IPS DF 19.7 (cell line): ENCODE measurements at regions not wholly inside any gene's neighbourhood (a gene's known extent, or its start where the extent isn't known, plus 50 kb on each side); places are given as distances from the start of the nearest gene placed in this dataset.

Experiments
- DNase-seq: peaks from one replicate; pipeline ENCODE4 v3.0.0-alpha.2; 2013; ENCODE audit warnings: low read depth, low spot score

DNA sequence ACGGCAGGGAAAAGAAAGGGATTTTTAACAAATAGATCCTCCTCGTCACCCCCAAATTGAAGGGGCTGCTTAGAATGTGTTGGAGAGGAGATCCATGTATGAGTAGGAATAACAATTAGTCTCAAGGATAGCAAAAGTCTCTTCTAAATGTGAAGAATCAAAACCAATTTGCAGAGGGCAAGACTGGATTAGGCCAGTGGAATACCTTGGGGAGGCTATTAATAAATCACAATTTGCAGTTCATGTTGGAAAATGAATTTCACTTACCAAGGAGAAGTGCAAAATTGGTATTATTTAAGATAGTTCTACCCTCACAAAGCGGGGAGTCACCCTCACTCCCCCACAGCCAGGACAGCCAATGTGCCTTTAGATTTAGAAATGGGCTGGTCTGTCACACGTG is 299.8 kb upstream of the SLC30A5 start:
- DNase-seq = no peak

GRCh38 chr5:68795190-68795589 is 298.6 kb upstream of the SLC30A5 start:
- no peak for DNase-seq

GRCh38 chr5:68798877-68799843 is 294.7 kb upstream of the SLC30A5 start:
- DNase-seq = no peak

GRCh38 chr5:68802430-68802829 is 291.4 kb upstream of the SLC30A5 start:
- DNase-seq = no peak

- no peak for DNase-seq
Measured at GRCh38 chr5:68803881-68804319, 289.9 kb upstream of the SLC30A5 start.

DNA sequence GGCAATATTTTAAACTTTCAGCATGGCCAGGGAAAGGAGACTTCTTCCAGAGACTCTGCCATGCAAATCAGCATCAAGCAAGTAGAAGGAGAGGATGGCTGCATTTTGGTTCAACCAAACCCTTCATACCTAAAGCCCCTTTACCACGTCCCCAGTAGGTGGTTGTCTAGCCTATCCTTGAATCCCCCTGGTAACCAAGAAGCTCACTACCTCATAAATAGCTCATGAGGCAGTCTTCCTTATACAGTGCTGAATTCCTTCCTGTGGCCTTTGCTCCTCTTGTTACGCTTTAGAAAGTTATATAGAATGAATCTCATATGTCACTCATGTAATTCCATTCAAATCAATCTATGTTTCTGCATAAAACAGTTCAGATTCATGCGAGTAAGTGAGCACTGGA is 289.5 kb upstream of the SLC30A5 start:
- no peak for DNase-seq

- DNase-seq = no peak
Measured at GRCh38 chr5:68805444-68805843, 288.4 kb upstream of the SLC30A5 start.

DNA sequence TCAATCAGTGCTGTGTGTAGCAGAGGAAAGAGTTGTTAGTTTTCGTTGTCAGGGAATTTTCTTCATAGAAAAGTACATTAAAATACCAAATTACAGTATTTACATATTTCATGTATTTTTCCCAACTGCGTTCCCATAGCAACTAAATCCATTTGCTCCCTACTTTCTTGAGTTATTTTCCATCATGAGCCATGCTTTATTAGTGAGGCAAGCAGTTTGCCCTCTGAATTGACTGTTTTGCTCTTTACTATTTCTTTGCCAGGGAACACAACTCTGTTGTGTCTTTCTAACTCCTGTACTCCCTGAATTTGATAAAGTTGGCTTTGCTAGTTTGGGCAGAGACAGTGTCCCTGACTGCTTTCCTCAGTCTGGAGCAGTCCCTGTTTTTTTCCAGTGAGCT is 276.2 kb upstream of the SLC30A5 start:
- DNase-seq = no peak

GRCh38 chr5:68818057-68818695 is 275.6 kb upstream of the SLC30A5 start:
- DNase-seq = peak; percentile 50

- DNase-seq = no peak
Measured at GRCh38 chr5:68818870-68819269, 274.9 kb upstream of the SLC30A5 start.

- no peak for DNase-seq
Measured at GRCh38 chr5:68821056-68821455, 272.8 kb upstream of the SLC30A5 start.

GRCh38 chr5:68822796-68823195 is 271.0 kb upstream of the SLC30A5 start:
- DNase-seq = no peak

DNA sequence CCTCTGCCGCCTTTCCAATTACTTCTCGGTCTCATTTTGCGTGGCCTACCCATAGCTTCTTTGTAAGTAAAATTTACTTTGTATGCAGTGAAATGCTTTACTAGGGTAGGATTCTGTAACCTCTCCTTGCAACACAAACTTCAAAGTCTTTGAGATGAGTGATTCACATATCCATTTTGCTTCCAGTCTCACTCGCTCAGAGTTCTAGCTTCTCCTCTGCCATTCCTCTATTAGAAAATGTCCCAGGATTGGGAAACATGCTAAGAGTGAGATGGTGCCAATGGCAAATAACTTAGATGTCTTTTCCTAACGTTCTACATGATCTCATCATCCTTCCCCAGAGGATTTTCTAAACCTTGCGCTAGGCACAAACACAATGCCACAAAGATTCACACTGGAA is 270.5 kb upstream of the SLC30A5 start:
- DNase-seq = no peak

DNA sequence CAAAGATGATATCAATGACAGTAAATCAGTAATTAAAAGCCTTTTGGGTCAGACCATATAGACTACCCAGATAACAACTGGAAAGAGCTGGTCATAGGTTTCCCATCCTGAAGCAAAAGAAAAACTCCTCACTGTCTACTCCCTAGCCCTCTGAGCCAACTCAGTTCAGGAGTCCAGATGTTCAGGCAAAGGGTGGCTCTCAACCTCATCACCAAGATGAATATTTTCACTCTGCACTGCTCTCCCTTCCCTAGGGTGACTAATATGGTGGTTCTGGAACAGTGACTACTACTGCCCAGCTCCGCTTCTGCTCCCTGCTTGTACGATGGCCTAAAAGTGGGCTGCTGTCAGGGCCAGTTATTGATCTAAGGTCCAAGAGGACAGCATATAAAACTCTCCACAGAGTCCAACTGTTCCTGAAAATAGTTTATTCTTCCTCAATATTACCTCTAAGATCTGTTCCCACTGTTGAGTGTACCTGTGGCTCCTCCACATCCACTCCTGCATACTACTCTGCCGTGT is 263.4 kb upstream of the SLC30A5 start:
- no peak for DNase-seq

DNA sequence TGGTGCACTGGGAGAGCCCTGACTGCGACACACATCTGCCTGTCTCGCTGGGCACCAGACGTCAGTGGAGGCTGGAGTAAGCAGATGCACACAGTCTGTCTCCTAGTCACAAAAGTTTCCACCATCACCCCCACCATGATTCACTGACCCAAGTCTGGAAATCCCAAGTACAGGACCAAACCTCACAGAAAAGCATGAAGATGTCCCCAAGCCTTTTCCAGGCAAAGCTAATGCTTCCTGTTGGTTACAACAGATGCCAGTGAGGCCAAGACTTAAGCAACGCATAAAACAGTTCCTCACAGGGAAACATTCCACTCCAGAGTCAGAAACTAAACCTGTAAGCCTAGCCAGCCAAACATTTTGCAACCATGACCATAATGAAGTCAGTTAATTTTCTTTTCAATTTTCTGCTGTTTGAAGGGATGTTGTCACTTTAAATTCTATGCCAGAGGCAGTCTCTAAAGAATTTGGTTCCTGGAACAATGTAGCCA is 259.3 kb upstream of the SLC30A5 start:
- no peak for DNase-seq

DNA sequence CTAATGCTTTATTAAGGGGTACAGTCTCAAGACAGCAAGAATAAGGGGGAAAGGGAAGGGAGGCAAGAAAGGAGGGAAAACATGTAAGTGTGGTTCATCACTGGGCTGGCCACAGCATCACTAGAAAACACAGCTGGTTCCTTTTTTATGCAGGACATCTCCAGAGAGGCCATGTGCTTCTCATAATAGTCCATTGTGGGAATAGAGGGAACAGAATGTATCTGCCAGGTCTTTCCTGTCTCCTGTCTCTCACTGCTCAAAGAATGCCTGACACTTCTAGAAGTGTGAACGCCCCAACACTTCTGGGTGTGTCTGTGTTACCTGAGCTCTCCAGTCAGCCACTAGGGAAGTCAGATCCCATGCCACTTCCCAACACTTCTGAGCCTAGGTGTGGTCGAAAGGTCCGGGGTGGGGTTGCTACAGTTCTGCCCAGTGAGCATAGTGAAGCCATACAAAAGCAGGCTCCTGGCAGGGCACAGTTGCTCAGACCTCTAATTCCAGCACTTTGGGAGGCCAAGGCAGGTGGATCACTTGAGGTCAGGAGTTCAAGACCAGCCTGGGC is 255.6 kb upstream of the SLC30A5 start:
- DNase-seq = no peak

DNA sequence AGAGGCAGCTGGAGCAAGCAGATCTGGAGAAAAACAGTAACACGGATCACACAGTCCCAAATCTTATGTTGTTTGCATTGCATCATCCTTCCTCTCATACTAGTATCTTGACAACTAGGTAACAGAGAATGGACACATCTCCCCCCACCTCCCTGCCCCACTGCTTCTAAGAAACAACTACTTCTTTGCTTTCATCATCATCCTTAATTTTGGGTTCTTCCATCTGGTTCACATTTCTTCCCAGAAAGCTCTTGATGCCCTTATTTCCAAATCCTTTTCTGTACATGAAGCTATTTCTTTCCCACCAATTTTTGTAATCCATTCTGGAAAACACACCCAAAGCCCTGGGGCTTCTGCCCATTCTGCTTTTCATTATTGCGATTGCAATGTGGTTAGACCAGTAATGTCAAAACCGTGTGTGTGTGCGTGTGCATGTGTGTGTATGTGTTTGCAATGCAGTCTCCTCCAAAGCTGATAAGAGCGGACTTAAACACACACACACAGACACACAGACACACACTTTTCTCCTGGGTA is 254.7 kb upstream of the SLC30A5 start:
- no peak for DNase-seq

DNA sequence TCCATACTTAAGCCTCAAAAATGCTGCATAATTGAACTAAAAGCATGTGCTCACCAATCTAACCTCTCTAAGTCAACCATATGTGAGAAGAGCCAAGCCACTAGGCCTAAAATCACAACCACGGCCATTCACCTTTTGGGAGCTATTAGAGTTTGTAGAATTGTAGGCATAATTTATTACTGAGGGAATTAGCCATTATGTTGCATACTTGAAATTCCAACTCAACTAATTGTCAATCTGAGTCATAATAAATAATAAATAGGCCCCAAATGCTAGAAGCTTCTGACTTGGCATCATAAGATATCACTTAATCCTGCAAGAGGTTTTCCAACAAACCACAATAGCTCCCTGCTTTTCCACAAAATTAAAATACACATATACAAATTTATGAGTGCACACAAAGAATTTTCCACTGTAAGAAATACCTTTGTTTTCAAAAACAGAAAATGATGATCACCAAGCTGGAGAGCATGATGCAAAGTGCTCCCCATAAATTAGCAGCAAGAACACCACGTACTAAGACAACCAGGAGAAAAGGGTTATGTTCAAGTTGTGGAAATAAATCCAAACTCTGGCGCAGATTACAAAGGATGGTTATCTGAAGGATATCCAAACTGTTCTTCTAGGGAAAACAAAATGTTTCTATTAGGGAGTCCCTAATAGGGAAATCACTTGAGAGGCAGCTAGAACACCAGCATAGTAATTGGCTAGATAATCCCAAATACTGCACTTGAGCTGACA is 250.0 kb upstream of the SLC30A5 start:
- no peak for DNase-seq

- DNase-seq = no peak
Measured at GRCh38 chr5:68845131-68845530, 248.7 kb upstream of the SLC30A5 start.

DNA sequence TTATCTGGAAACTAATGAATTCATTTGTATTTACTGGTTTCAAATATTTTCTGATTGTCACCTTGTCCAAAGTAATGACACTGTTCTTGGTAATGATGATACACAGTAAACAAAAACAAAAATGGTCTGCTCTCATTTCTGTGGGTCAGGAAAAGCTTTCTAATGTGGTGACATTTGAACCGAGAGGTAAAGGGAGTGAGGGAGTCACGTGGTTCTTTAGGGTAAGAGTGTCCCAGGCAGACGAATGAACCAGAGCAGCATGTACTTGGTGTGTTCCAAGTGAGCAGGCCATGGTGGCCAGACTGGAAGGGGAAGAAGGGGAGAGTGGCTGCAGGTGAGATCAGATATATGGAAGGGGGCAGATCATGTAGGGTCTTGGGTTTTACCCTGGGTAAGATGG is 247.0 kb upstream of the SLC30A5 start:
- no peak for DNase-seq

GRCh38 chr5:68848091-68848490 is 245.7 kb upstream of the SLC30A5 start:
- DNase-seq = no peak
